D341Med (cell line): ENCODE measurements at regions not wholly inside any gene's neighbourhood (a gene's known extent, or its start where the extent isn't known, plus 50 kb on each side); places are given as distances from the start of the nearest gene placed in this dataset.

Experiments used
- DNase-seq: peaks from one replicate; pipeline ENCODE4 v3.0.0; 2012; ENCODE audit warnings: low spot score

DNA sequence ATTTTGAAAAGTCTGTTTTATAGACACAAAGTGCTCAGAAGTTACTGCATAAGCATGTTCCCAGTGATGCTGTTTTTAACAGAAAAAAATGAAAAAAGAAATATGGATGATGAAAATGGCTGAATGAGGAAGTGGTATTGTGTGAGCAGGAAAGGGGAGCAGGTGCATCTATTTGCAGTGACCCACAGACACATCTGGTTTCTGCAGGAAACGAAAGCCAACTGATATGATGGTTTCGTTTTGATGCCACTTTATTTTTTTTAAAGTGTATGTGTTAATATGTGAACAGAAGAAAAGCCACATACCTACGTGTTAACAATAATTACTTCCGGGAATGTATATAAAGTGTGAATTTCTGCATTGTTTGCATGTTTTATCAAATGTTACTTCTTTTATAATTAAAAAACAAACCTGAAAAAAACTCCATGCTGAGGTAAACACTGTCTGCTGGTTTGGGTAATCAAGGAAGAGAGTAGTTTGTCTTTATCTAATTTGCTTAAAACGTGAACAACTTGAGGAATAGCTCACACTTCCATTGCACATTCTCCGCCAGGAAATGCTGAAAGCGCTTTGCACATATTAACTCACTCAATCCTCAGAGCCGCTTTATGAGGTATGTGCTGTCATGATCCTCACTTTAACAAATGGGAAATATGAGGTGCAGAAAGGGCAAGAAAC, 1335.9 kb downstream of the TBC1D22A start:
- DNase-seq: no peak

DNA sequence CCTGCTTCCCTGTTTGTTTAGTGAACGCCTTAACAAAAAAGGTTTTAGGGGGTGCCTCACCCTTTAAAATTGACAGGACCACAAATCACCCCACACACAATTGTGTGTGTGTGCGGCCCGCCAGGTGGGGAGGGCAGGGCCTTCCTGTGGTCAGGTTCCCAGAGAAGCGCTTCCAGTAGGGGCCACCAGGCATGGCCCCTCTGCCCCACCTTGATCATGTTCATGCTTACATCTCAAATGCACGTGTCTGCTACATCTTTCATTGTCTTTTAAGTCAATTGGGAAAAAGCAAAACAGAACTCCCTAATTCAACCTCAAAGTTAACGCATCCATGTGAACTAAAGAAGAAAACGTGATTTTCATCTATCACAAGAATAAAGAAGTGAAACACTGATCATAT, 1335.3 kb downstream of the TBC1D22A start:
- DNase-seq: no peak

DNA sequence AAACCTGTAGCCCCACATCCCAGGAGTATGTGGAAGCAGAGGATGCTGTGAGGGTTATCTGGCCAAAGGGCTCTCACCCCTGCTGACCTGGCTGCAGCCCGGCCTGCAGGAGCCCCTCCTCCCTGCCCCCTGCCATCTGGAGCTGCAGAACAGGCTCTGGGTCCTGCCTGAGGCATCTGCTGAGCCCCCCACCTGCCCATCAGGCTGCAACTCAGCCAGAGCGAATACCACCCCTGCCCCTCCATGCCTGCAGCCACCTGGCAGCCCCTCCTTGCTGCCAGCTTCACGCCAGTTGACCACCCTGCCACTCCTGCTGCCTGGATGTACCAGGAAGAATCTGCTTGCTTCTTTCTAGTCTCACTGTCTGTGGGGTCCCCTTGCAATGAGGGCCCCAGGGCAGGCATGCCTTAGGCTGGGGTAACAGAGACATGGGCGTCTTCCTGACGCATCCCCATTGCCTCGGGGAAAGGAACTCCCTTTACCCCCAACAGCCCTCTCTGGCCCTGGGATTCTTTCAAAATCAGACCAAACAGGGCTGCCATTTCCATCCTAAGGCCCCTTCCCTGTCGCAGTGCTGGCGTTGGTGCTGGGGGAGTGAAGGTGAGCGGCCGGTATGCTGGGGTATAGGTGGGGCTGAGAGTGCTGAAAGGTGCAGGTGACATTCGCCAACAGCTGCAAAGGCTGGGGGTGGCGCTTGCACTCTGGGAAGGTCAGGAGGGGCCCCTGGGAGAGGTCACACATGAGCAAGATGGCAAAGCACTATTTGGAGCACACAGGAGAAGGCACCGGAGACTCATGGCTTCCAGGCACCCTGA, 1334.6 kb downstream of the TBC1D22A start:
- no peak for DNase-seq

DNA sequence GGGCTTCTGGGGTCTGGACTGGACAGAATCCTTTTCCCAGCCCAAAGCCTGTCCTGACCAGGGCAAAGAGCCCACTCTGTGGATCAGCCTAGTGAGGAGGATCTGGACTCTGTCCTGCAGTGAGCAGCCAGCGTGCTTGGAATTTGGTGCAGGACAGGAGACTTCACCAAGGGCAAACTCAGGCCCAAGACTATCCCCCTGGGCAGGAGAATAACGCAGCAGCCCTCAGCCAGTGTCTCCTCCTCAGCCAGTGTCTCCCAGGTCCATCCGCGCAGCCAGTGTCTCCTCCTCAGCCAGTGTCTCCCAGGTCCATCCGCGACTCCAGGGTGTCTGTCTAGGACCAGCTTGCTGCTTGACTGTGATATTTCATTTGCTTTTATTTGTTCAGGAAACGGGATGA, 1334.0 kb downstream of the TBC1D22A start:
- DNase-seq: no peak

DNA sequence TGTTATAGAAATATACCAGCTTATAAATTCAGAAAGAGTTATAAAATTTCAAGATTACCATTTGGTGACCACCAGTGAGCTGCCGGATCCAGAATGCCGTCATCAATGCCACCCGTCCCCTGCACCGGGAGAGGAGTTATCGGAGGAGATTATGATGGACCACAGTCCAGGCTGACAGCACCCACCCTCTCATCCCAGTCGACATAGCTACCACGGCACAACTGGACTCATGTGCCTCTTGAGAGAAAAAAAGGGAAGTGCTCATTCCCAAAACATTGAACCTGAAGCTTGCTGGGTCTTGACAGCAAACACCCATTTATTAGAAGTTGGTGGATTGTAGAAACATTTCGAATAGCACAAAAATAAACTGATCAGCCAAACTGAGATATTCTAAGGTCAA, 1331.5 kb downstream of the TBC1D22A start:
- DNase-seq: no peak

DNA sequence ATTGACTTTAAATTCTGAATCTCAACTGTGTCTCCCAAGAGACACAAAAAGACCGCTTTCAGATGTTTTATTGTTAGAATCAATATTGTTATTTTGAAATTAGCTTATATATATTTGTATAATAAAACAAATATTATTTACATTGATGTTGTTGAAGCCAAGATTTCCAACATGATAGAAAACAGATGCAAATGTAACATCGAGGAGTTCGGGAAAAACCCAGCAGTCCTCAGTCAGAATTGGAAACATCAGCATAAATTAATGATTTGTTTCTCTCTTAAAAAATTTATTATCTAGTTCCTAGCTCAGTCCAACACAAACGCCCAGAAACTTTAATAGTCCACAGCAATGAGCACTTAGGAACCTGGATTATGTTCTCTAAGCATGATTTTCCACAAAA, 1330.4 kb downstream of the TBC1D22A start:
- DNase-seq: no peak

GRCh38 chr22:48091656-48092223, 1329.3 kb downstream of the TBC1D22A start:
- no peak for DNase-seq

DNA sequence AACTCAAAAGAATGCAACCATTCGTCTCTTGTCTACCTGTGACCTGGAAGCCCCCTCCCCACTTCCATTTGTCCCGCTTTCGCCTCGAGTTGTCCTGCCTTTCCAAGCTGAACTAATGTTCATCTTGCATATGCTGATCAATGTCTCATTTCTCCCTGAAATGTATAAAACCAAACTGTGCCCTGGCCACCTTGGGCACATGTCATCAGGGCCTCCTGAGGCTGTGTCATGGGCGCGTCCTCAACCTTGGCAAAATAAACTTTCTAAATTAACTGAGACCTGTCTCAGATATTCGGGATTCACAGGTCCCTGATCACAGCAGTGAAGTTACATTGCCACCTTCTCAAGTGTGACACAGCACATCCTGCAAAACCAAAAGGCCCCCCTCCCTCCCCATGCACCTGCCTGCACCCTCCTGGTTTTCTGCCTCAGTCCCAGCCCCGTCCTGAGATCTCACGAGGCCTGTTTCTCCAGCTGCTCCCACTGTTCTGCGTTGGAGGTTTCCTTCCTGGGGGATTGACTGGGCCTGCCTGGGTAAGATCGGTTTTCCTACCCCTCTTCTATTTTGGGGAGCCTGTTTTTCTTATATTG, 1328.7 kb downstream of the TBC1D22A start:
- DNase-seq: no peak

GRCh38 chr22:48090332-48090672, 1327.9 kb downstream of the TBC1D22A start:
- DNase-seq: no peak

- no peak for DNase-seq
Observed at GRCh38 chr22:48089601-48090331, 1327.3 kb downstream of the TBC1D22A start.

DNA sequence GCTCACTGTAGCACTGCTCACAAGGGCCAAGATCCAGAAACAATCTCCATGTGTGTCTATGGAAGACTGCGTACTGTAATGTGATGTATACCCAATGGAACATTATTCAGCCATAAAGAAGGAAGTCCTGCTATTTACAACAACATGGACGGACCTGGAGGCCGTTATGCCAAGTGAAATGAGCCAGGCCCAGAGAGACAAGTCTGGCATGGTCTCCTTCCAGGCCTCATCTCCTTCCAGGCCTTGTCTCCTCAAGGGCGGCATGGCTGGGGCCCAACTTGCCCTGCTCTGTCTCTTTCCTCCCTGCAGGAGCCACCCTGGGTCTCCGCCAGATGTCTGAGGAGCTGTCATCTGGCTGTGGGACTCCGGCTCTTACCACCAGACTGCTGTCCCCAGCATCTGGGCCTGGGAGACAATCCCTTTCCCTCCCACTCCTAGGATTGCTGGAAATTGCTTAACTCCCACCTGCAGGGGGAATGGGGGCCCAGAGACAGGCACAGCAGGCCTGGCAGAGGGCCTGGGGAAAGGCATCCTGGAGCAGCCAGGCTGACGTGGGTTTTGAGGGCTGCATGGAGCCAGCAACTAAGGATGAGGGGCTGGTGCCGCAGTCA, 1326.6 kb downstream of the TBC1D22A start:
- DNase-seq: no peak

GRCh38 chr22:48088251-48088650, 1325.8 kb downstream of the TBC1D22A start:
- no peak for DNase-seq

DNA sequence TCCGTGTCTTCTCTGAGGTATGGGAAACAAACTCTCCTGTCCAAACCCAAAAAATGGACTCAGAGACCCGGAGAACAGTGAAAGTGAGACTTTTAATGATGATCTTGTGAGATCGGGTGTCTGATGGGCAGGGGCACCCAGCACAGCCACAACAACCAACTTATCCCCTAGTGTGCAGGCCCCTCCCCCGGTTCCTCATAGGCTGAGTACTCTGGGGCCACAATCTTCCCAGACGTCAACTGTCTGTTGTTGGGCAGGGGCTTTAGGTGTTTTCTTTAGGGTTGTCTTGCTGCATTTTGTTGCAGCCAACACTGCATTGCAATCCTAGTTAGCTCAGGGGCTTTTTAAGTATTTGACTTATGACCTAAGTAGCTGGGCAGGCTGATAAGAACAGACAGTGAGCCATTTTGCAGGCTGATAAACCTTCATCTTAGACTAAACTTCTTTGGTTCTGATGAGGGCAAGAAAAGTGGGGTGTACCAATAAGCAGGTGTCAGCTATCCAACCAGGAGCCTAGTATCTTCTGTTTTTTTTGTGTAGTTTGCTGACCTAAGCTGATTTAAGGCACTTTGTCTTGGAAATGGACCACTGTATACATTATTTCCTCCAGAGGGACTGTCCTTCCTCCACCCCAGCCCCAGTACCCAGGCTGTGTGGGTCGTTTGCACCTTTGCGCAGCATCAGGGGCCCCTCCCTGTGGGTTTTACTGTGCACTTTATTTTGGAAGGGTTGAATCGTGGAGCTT, 1323.6 kb downstream of the TBC1D22A start:
- DNase-seq: no peak

GRCh38 chr22:48084729-48085050, 1322.2 kb downstream of the TBC1D22A start:
- no peak for DNase-seq

DNA sequence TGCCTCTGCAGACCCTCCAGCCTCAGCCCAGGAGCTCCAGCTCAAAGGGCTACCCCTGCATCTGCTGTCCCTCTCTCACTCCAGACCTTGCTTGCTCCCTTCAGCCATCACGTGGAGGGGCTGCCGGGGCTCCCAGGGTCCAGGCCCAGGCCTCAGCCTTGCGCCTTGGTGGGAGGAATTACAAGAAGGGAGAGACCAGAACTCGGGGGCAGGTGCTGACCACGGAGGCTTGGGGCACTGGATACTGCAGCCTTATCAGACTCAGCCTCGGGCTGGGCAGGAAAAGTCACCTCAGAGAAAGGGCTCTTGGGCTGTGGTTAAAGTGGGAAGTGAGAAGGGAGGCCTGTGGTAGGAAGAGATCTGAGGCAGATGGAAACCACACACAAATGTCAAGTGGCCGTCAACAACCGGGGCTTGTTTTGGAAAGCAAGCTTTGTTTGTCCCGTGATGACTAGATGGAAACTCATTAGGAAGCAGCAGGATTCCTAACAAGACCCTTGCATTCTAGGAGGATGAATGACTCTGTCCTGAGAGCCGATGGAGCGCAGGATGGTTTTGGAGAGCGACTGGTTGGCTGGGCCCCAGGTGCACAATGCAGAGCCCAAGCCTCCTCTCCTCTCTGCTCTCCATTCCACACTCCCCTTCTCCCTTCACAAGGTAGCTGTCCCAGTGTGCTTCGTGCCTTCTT, 1321.7 kb downstream of the TBC1D22A start:
- no peak for DNase-seq

DNA sequence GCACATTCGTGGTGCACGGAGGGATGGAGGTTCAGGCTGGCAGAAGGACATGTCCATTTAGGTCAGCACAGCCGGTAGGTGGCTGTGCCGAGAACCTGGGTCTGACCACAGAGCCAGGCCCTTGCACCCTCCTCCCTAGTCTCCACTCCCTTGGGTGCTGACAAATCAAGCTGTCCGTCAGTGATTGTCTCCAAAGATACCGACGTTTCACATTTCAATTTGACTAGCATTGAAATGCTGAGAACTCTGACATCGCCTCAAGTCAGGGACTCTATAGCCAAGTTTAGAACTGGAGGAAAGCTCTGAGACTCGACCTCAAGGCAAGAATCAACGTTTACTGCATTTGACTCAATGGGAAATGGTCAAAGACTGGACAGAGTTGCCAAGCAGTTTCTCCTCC, 1321.1 kb downstream of the TBC1D22A start:
- no peak for DNase-seq

GRCh38 chr22:48082284-48082683, 1319.8 kb downstream of the TBC1D22A start:
- no peak for DNase-seq

DNA sequence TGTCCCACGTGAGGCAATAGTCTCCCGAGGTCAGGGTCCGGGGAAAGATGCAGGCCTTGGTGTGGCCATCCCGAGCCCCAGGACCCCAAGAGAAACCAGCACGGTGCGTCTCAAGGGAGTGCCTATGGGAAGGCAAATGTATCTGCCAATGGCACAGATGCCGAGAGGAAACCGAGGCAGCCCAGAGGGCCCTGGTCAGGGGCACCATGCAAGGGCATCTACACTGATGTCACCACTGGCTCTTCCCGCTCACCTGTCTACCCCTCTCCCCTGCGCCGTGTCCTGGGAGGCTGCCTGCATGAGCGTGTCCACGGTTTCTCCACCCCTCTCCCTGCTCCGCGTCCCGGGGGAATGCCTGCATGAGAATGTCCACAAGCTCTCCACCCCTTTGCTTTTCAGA, 1318.8 kb downstream of the TBC1D22A start:
- no peak for DNase-seq

- no peak for DNase-seq
Observed at GRCh38 chr22:48080316-48081165, 1318.1 kb downstream of the TBC1D22A start.
